ENCODE measurements at regions not wholly inside any gene's neighbourhood (a gene's known extent, or its start where the extent isn't known, plus 50 kb on each side); places are given as distances from the start of the nearest gene placed in this dataset.
"Not testable (repeated sequence)": the region's sequence is repeated elsewhere in the genome, so short reads cannot be mapped to it uniquely, and the experiment has no call there.

GRCh38 chr21:27566521-27566920, 599.6 kb upstream of the ADAMTS5 start:
- peaks cover 2% of the 10 kb centered on the region for H3K9me3 Mint-ChIP-seq
- no peaks in the 10 kb centered on the region for H3K36me3 Mint-ChIP-seq (ENCODE audit: low read depth)
- H3K4me3 Mint-ChIP-seq, result no peak overlapping the region
- CTCF ChIA-PET, result no interaction called here
- H3K4me1 Mint-ChIP-seq (ENCODE audit: low read depth), result no peaks in the 10 kb centered on the region
- no peak overlapping the region for H3K27ac Mint-ChIP-seq
- intact Hi-C loops (cut with micrococcal nuclease), result loop anchor here (5.0 kb wide), 1 partner anchor 136 kb away; no protein-coding TSS in a partner anchor
- no peak for DNase-seq
- no peaks in the 10 kb centered on the region for H3K27me3 Mint-ChIP-seq (ENCODE audit: low read depth)

GRCh38 chr21:27565364-27565763, 598.5 kb upstream of the ADAMTS5 start:
- intact Hi-C loops (cut with micrococcal nuclease), result loop anchor here (5.0 kb wide), 1 partner anchor 137 kb away; no protein-coding TSS in a partner anchor
- no peak overlapping the region for H3K4me3 Mint-ChIP-seq
- no peaks in the 10 kb centered on the region for H3K4me1 Mint-ChIP-seq (ENCODE audit: low read depth)
- no peaks in the 10 kb centered on the region for H3K36me3 Mint-ChIP-seq (ENCODE audit: low read depth)
- peaks cover 2% of the 10 kb centered on the region for H3K9me3 Mint-ChIP-seq
- H3K27me3 Mint-ChIP-seq (ENCODE audit: low read depth), result no peaks in the 10 kb centered on the region
- CTCF ChIA-PET, result interaction anchor here (0.7 to 0.9 kb wide), 2 partner anchors 14 to 715 kb away, joined by 3 read pairs; no protein-coding TSS in a partner anchor
- no peak for DNase-seq
- H3K27ac Mint-ChIP-seq, result no peak overlapping the region

GRCh38 chr21:27564684-27565301, 597.9 kb upstream of the ADAMTS5 start:
- H3K4me3 Mint-ChIP-seq, result no peak overlapping the region
- no peaks in the 10 kb centered on the region for H3K4me1 Mint-ChIP-seq (ENCODE audit: low read depth)
- DNase-seq, result peak; percentile 16
- no peaks in the 10 kb centered on the region for H3K27me3 Mint-ChIP-seq (ENCODE audit: low read depth)
- no peaks in the 10 kb centered on the region for H3K36me3 Mint-ChIP-seq (ENCODE audit: low read depth)
- H3K9me3 Mint-ChIP-seq, result peaks cover 2% of the 10 kb centered on the region
- intact Hi-C loops (cut with micrococcal nuclease), result loop anchor here (1.0 to 5.0 kb wide), 2 partner anchors 138 to 714 kb away; no protein-coding TSS in a partner anchor
- CTCF ChIA-PET, result interaction anchor here (0.7 to 0.9 kb wide), 2 partner anchors 14 to 714 kb away, joined by 3 read pairs; no protein-coding TSS in a partner anchor
- H3K27ac Mint-ChIP-seq, result no peak overlapping the region

GRCh38 chr21:27562303-27562702, 595.4 kb upstream of the ADAMTS5 start:
- no peak overlapping the region for H3K27ac Mint-ChIP-seq

GRCh38 chr21:27561116-27561515, 594.2 kb upstream of the ADAMTS5 start:
- intact Hi-C loops (cut with micrococcal nuclease), result no loop called here
- CTCF ChIA-PET, result no interaction called here
- no peak for DNase-seq
- H3K27ac Mint-ChIP-seq, result no peak overlapping the region
- no peaks in the 10 kb centered on the region for H3K9me3 Mint-ChIP-seq
- H3K4me3 Mint-ChIP-seq, result no peak overlapping the region
- no peaks in the 10 kb centered on the region for H3K27me3 Mint-ChIP-seq (ENCODE audit: low read depth)
- H3K4me1 Mint-ChIP-seq (ENCODE audit: low read depth), result no peaks in the 10 kb centered on the region
- no peaks in the 10 kb centered on the region for H3K36me3 Mint-ChIP-seq (ENCODE audit: low read depth)

More at GRCh38 chr21:27562303-27562702, 595.4 kb upstream of the ADAMTS5 start:
- CTCF ChIA-PET, result no interaction called here
- H3K4me3 Mint-ChIP-seq, result no peak overlapping the region
- no peaks in the 10 kb centered on the region for H3K9me3 Mint-ChIP-seq
- H3K27me3 Mint-ChIP-seq (ENCODE audit: low read depth), result no peaks in the 10 kb centered on the region
- no peaks in the 10 kb centered on the region for H3K4me1 Mint-ChIP-seq (ENCODE audit: low read depth)
- no peak for DNase-seq
- H3K36me3 Mint-ChIP-seq (ENCODE audit: low read depth), result no peaks in the 10 kb centered on the region
- intact Hi-C loops (cut with micrococcal nuclease), result no loop called here

GRCh38 chr21:27557356-27557755, 590.5 kb upstream of the ADAMTS5 start:
- peaks cover 10% of the 10 kb centered on the region for H3K9me3 Mint-ChIP-seq
- H3K27ac Mint-ChIP-seq, result no peak overlapping the region
- H3K4me3 Mint-ChIP-seq, result no peak overlapping the region
- H3K27me3 Mint-ChIP-seq (ENCODE audit: low read depth), result no peaks in the 10 kb centered on the region
- CTCF ChIA-PET, result no interaction called here
- H3K36me3 Mint-ChIP-seq (ENCODE audit: low read depth), result no peaks in the 10 kb centered on the region
- H3K4me1 Mint-ChIP-seq (ENCODE audit: low read depth), result no peaks in the 10 kb centered on the region
- intact Hi-C loops (cut with micrococcal nuclease), result no loop called here
- DNase-seq, result no peak

GRCh38 chr21:27555996-27556395, 589.1 kb upstream of the ADAMTS5 start:
- Mint-ChIP-seq H3K27ac (no peak overlapping the region), H3K27me3 (ENCODE audit: low read depth) (no peaks in the 10 kb centered on the region), H3K4me1 (ENCODE audit: low read depth) (no peaks in the 10 kb centered on the region), H3K9me3 (peaks cover 13% of the 10 kb centered on the region), H3K36me3 (ENCODE audit: low read depth) (no peaks in the 10 kb centered on the region), H3K4me3 (no peak overlapping the region)
- intact Hi-C loops (cut with micrococcal nuclease), result no loop called here
- no peak for DNase-seq
- CTCF ChIA-PET, result no interaction called here

- H3K4me3 Mint-ChIP-seq, result no peak overlapping the region
- H3K9me3 Mint-ChIP-seq, result peaks cover 14% of the 10 kb centered on the region
- no peaks in the 10 kb centered on the region for H3K27me3 Mint-ChIP-seq (ENCODE audit: low read depth)
- H3K27ac Mint-ChIP-seq, result no peak overlapping the region
- no peaks in the 10 kb centered on the region for H3K36me3 Mint-ChIP-seq (ENCODE audit: low read depth)
- DNase-seq, result no peak
- no peaks in the 10 kb centered on the region for H3K4me1 Mint-ChIP-seq (ENCODE audit: low read depth)
- CTCF ChIA-PET, result no interaction called here
- intact Hi-C loops (cut with micrococcal nuclease), result no loop called here
These were observed 583.4 kb upstream of the ADAMTS5 start for GRCh38 chr21:27550287-27550686.

- CTCF ChIA-PET, result no interaction called here
- H3K36me3 Mint-ChIP-seq (ENCODE audit: low read depth), result no peaks in the 10 kb centered on the region
- intact Hi-C loops (cut with micrococcal nuclease), result no loop called here
- peaks cover 12% of the 10 kb centered on the region for H3K9me3 Mint-ChIP-seq
- no peaks in the 10 kb centered on the region for H3K27me3 Mint-ChIP-seq (ENCODE audit: low read depth)
- H3K4me1 Mint-ChIP-seq (ENCODE audit: low read depth), result no peaks in the 10 kb centered on the region
- no peak overlapping the region for H3K27ac Mint-ChIP-seq
- no peak for DNase-seq
- H3K4me3 Mint-ChIP-seq, result no peak overlapping the region
These were observed 581.6 kb upstream of the ADAMTS5 start for GRCh38 chr21:27548486-27548885.

GRCh38 chr21:27545754-27546349, 579.0 kb upstream of the ADAMTS5 start:
- H3K4me1 Mint-ChIP-seq (ENCODE audit: low read depth), result no peaks in the 10 kb centered on the region
- no peaks in the 10 kb centered on the region for H3K36me3 Mint-ChIP-seq (ENCODE audit: low read depth)
- no peak overlapping the region for H3K4me3 Mint-ChIP-seq
- H3K27ac Mint-ChIP-seq, result no peak overlapping the region
- intact Hi-C loops (cut with micrococcal nuclease), result no loop called here
- H3K9me3 Mint-ChIP-seq, result peaks cover 1% of the 10 kb centered on the region
- no peaks in the 10 kb centered on the region for H3K27me3 Mint-ChIP-seq (ENCODE audit: low read depth)
- CTCF ChIA-PET, result no interaction called here
- DNase-seq, result no peak

GRCh38 chr21:27542126-27542525, 575.2 kb upstream of the ADAMTS5 start:
- H3K9me3 Mint-ChIP-seq; H3K4me1 Mint-ChIP-seq (ENCODE audit: low read depth); H3K36me3 Mint-ChIP-seq (ENCODE audit: low read depth); intact Hi-C loops (cut with micrococcal nuclease); DNase-seq; H3K4me3 Mint-ChIP-seq; H3K27me3 Mint-ChIP-seq (ENCODE audit: low read depth); CTCF ChIA-PET; H3K27ac Mint-ChIP-seq: not testable (repeated sequence)

- Mint-ChIP-seq H3K4me3 (no peak overlapping the region), H3K36me3 (ENCODE audit: low read depth) (no peaks in the 10 kb centered on the region), H3K4me1 (ENCODE audit: low read depth) (no peaks in the 10 kb centered on the region), H3K9me3 (no peaks in the 10 kb centered on the region), H3K27ac (no peak overlapping the region), H3K27me3 (ENCODE audit: low read depth) (no peaks in the 10 kb centered on the region)
- no peak for DNase-seq
- intact Hi-C loops (cut with micrococcal nuclease), result no loop called here
- CTCF ChIA-PET, result no interaction called here
These were observed 569.4 kb upstream of the ADAMTS5 start for GRCh38 chr21:27536319-27536718.

GRCh38 chr21:27535188-27535587, 568.3 kb upstream of the ADAMTS5 start:
- DNase-seq, result no peak
- CTCF ChIA-PET, result no interaction called here
- intact Hi-C loops (cut with micrococcal nuclease), result no loop called here
- Mint-ChIP-seq H3K36me3 (ENCODE audit: low read depth) (no peaks in the 10 kb centered on the region), H3K4me3 (no peak overlapping the region), H3K9me3 (no peaks in the 10 kb centered on the region), H3K27ac (no peak overlapping the region), H3K27me3 (ENCODE audit: low read depth) (no peaks in the 10 kb centered on the region), H3K4me1 (ENCODE audit: low read depth) (no peaks in the 10 kb centered on the region)

Measured in activated naive CD4-positive, alpha-beta T cell treated with anti-CD3 and anti-CD28 coated beads for 36 hours (primary cell).